ENCODE measurements at regions not wholly inside any gene's neighbourhood (a gene's known extent, or its start where the extent isn't known, plus 50 kb on each side); places are given as distances from the start of the nearest gene placed in this dataset.

DNA sequence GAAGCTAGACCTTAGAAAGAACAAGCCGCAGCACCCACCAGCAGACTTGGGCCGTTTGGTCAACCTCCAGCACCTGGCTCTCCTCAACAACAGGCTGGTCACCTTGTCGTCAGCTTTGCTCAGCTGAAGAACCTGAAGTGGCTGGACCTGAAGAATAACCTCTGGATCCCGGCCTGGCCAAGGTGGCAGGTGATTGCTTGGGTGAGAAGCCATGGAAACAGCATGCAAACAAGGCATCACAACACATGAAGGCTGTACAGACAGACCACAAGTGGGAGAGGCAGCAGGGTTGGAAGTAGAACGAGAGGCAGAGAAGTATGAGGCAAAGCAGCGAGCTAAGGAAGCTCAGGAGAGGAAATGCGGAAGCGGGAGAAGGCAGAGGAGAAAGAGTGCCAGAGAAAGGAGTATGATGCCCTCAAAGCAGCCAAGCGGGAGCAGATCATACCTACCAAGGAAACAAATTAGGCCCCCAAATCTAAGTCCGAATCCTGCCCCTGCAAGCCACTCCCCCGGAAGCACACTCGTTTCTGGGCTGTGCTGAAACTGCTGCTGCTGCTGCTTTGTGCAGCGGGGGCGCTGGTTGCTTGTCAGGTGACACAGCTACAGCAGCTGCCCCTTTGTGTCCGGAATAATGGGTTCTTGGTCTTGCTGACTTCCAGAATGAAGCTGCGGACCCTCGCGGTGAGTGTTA lies 121.6 kb upstream of the LGSN start:
- ATAC-seq (ENCODE audit: insufficient read depth, low FRiP score): peak; percentile 43
- Histone ChIP-seq H3K9me3 (ENCODE audit: control insufficient read depth in 4 of 4, insufficient read depth in 3 of 4, low read length in 3 of 4) (peaks cover 0 to 3% (median 0%) of the 10 kb centered on the region in 4 donors), H3K27me3 (ENCODE audit: control insufficient read depth in 3 of 3, insufficient read depth in 3 of 3, low read length in 2 of 3) (no peaks in the 10 kb centered on the region), H3K4me3 (no peak overlapping the region), H3K36me3 (ENCODE audit: control insufficient read depth in 4 of 4, insufficient read depth in 4 of 4, low read length in 4 of 4) (no peaks in the 10 kb centered on the region), H3K27ac (ENCODE audit: low read depth in 1 of 2, low read length in 1 of 2) (no peak overlapping the region), H3K4me1 (ENCODE audit: control insufficient read depth in 5 of 5, insufficient read depth in 5 of 5, low read length in 5 of 5) (no peaks in the 10 kb centered on the region), H3K9ac (ENCODE audit: insufficient read depth in 1 of 2, low read length in 2 of 2) (no peak overlapping the region)
- TF ChIP-seq, protein P1, sequence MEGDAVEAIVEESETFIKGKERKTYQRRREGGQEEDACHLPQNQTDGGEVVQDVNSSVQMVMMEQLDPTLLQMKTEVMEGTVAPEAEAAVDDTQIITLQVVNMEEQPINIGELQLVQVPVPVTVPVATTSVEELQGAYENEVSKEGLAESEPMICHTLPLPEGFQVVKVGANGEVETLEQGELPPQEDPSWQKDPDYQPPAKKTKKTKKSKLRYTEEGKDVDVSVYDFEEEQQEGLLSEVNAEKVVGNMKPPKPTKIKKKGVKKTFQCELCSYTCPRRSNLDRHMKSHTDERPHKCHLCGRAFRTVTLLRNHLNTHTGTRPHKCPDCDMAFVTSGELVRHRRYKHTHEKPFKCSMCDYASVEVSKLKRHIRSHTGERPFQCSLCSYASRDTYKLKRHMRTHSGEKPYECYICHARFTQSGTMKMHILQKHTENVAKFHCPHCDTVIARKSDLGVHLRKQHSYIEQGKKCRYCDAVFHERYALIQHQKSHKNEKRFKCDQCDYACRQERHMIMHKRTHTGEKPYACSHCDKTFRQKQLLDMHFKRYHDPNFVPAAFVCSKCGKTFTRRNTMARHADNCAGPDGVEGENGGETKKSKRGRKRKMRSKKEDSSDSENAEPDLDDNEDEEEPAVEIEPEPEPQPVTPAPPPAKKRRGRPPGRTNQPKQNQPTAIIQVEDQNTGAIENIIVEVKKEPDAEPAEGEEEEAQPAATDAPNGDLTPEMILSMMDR (IDR thresholded peaks at IDR 0.05; ENCODE audit: control extremely low read depth, extremely low read depth): no peak
- 85 to 86% methylated on average over 18 of the region's 18 CpGs for WGBS, 2 donors
- DNase-seq: no peak

DNA sequence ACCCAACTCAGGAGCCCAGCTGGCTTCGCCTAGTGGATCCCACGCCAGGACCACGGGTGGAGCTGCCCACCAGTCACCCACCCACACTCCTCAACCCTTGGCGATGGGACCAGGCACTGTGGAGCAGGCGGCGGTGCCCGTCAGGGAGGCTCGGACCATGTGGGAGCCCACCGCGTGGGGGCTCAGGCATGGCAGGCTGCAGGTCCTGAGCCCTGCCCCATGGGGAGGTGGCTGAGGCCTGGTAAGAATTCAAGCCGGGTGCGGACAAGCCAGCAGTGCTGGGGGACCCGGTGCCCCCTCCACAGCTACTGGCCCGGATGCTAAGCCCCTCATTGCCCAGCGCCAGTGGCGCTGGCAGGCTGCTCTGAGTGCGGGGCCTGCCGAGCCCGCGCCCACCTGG lies 123.1 kb upstream of the LGSN start:
- H3K9me3 ChIP-seq (ENCODE audit: control insufficient read depth in 4 of 4, insufficient read depth in 3 of 4, low read length in 3 of 4): peaks cover 0 to 3% (median 0%) of the 10 kb centered on the region in 4 donors
- H3K4me3 ChIP-seq: no peak overlapping the region
- no peak overlapping the region for H3K9ac ChIP-seq (ENCODE audit: insufficient read depth in 1 of 2, low read length in 2 of 2)
- WGBS, 2 donors: 89 to 95% methylated on average over 15 to 20 of the region's 20 CpGs
- H3K36me3 ChIP-seq (ENCODE audit: control insufficient read depth in 4 of 4, insufficient read depth in 4 of 4, low read length in 4 of 4): no peaks in the 10 kb centered on the region
- H3K27ac ChIP-seq (ENCODE audit: low read depth in 1 of 2, low read length in 1 of 2): no peak overlapping the region
- H3K27me3 ChIP-seq (ENCODE audit: control insufficient read depth in 3 of 3, insufficient read depth in 3 of 3, low read length in 2 of 3): no peaks in the 10 kb centered on the region
- DNase-seq: no peak
- ATAC-seq (ENCODE audit: insufficient read depth, low FRiP score): no peak
- no peaks in the 10 kb centered on the region for H3K4me1 ChIP-seq (ENCODE audit: control insufficient read depth in 5 of 5, insufficient read depth in 5 of 5, low read length in 5 of 5)
- TF ChIP-seq, protein P1 (IDR thresholded peaks at IDR 0.05; ENCODE audit: control extremely low read depth, extremely low read depth): no peak

DNA sequence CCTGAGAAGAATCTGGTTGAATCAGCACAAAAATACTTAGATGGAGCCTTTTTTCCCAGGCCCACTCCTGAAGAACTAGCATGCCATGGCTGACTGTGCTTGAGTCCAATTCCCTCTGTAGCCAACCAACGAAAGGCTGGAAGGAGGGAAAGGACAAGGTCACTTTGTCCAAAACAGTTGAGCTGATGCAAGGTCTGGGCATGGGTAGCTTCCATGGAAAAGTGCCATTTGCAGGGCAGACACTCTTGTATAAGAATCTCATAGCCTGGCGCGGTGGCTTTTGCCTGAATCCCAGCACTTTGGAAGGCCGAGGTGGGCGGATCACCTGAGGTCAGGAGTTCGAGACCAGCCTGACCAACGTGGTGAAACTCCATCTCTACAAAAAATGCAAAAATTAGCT lies 125.0 kb upstream of the LGSN start:
- no peaks in the 10 kb centered on the region for H3K36me3 ChIP-seq (ENCODE audit: control insufficient read depth in 4 of 4, insufficient read depth in 4 of 4, low read length in 4 of 4)
- no peak for ATAC-seq (ENCODE audit: insufficient read depth, low FRiP score)
- no peak overlapping the region for H3K9ac ChIP-seq (ENCODE audit: insufficient read depth in 1 of 2, low read length in 2 of 2)
- H3K27ac ChIP-seq (ENCODE audit: low read depth in 1 of 2, low read length in 1 of 2): no peak overlapping the region
- no peak overlapping the region for H3K4me3 ChIP-seq
- TF ChIP-seq, protein P1 (IDR thresholded peaks at IDR 0.05; ENCODE audit: control extremely low read depth, extremely low read depth): no peak
- no peaks in the 10 kb centered on the region for H3K4me1 ChIP-seq (ENCODE audit: control insufficient read depth in 5 of 5, insufficient read depth in 5 of 5, low read length in 5 of 5)
- 89 to 94% methylated on average over 7 of the region's 7 CpGs for WGBS, 2 donors
- peaks cover 0 to 3% (median 0%) of the 10 kb centered on the region in 4 donors for H3K9me3 ChIP-seq (ENCODE audit: control insufficient read depth in 4 of 4, insufficient read depth in 3 of 4, low read length in 3 of 4)
- no peak for DNase-seq
- no peaks in the 10 kb centered on the region for H3K27me3 ChIP-seq (ENCODE audit: control insufficient read depth in 3 of 3, insufficient read depth in 3 of 3, low read length in 2 of 3)

DNA sequence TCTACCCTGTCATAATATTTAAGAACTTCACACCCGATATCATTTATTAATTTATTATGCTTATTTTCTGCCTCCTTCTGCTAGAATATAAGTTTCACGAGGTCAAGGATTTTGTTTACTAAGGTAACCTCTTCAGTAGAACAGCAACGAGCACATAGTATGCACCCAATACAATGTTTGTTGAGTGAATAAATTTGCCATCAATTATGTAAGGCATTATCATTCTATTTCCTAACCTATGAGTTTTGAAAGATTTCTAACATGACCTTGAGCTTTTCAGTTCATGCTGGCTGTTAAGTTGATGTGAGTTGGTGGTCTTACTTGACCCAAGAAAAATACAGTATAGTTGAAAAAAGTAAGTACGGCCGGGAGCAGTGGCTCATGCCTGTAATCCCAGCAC lies 125.9 kb upstream of the LOC128125822 start:
- TF ChIP-seq, protein P1 (IDR thresholded peaks at IDR 0.05; ENCODE audit: control extremely low read depth, extremely low read depth): no peak
- H3K9ac ChIP-seq (ENCODE audit: insufficient read depth in 1 of 2, low read length in 2 of 2): no peak overlapping the region
- H3K36me3 ChIP-seq (ENCODE audit: control insufficient read depth in 4 of 4, insufficient read depth in 4 of 4, low read length in 4 of 4): no peaks in the 10 kb centered on the region
- WGBS, 2 donors: 90 to 92% methylated on average over 5 of the region's 5 CpGs
- no peaks in the 10 kb centered on the region for H3K27me3 ChIP-seq (ENCODE audit: control insufficient read depth in 3 of 3, insufficient read depth in 3 of 3, low read length in 2 of 3)
- no peak overlapping the region for H3K4me3 ChIP-seq
- no peak for DNase-seq
- no peak for ATAC-seq (ENCODE audit: insufficient read depth, low FRiP score)
- no peak overlapping the region for H3K27ac ChIP-seq (ENCODE audit: low read depth in 1 of 2, low read length in 1 of 2)
- H3K9me3 ChIP-seq (ENCODE audit: control insufficient read depth in 4 of 4, insufficient read depth in 3 of 4, low read length in 3 of 4): peaks cover 0 to 3% (median 0%) of the 10 kb centered on the region in 4 donors
- no peaks in the 10 kb centered on the region for H3K4me1 ChIP-seq (ENCODE audit: control insufficient read depth in 5 of 5, insufficient read depth in 5 of 5, low read length in 5 of 5)
